T-cell (primary cell): ENCODE measurements at regions not wholly inside any gene's neighbourhood (a gene's known extent, or its start where the extent isn't known, plus 50 kb on each side); places are given as distances from the start of the nearest gene placed in this dataset.
"Not testable (repeated sequence)": the region's sequence is repeated elsewhere in the genome, so short reads cannot be mapped to it uniquely, and the experiment has no call there.

Experiments
- ATAC-seq, 4 experiments: fragments of 200-7000 bp in 3 of 4; fragments of 150-1000 bp in 1 of 4; cut with Tn5 transposase; replicated peaks in 1 of 4; 1 replicate in 3 of 4; 2 replicates in 1 of 4; pipeline ENCODE4 v1.10.0; 2021; ENCODE audit warnings: moderate library complexity in 3 of 4, mild to moderate bottlenecking in 2 of 4, moderate number of reproducible peaks in 1 of 4
- CTCF ChIA-PET, 2 donors: fragments of 300-600 bp; sonication (Branson Sonifier 250); formaldehyde crosslinking; loops; one replicate each; lab custom pipeline; 2022; ENCODE audit warnings: antibody characterized with exemption in 2 of 2; lab: Charles Lee
- POLR2A ChIA-PET, 2 donors: fragments of 300-600 bp; sonication (Branson Sonifier 250); formaldehyde crosslinking; loops; one replicate each; lab custom pipeline; 2022; ENCODE audit warnings: antibody characterized with exemption in 2 of 2; lab: Charles Lee
- DNase-seq, 35 experiments: peaks; one replicate each; pipeline versions ENCODE4 v3.0.0 to v3.0.0-alpha.2; 2013 to 2023
- H3K27ac ChIP-seq: one replicate; pipeline ENCODE4 v1.5.1; 2013; ENCODE audit warnings: low read length
- H3K27me3 ChIP-seq, 2 experiments: replicated peaks in 1 of 2; 1 replicate in 1 of 2; 2 replicates in 1 of 2; pipeline versions ENCODE4 v1.6.1 to v1.7.0; 2013; ENCODE audit warnings: low read length in 1 of 2, mixed read lengths in 1 of 2; ENCODE audit not compliant: control insufficient read depth in 2 of 2, insufficient read depth in 2 of 2; ENCODE audit errors: extremely low read depth in 1 of 2
- H3K36me3 ChIP-seq, 2 donors: 1 replicate in 1 of 2; 2 replicates in 1 of 2; pipeline versions ENCODE4 v1.6.1 to v1.7.0; 2013; ENCODE audit warnings: low read length in 1 of 2; ENCODE audit not compliant: control insufficient read depth in 2 of 2, insufficient read depth in 1 of 2; ENCODE audit errors: extremely low read depth in 1 of 2
- H3K4me1 ChIP-seq, 2 experiments: 1 replicate in 1 of 2; 2 replicates in 1 of 2; pipeline versions ENCODE4 v1.6.1 to v1.7.0; 2013; ENCODE audit warnings: low read length in 2 of 2, mixed read lengths in 1 of 2; ENCODE audit not compliant: insufficient read depth in 2 of 2, control insufficient read depth in 1 of 2; ENCODE audit errors: extremely low read depth in 1 of 2
- H3K4me3 ChIP-seq, 2 donors: 1 replicate in 1 of 2; 2 replicates in 1 of 2; pipeline versions ENCODE4 v1.5.1 to v1.7.0; 2013; ENCODE audit warnings: mild to moderate bottlenecking in 2 of 2, low read length in 1 of 2, moderate library complexity in 1 of 2; ENCODE audit not compliant: control insufficient read depth in 1 of 2; ENCODE audit errors: extremely low read depth in 1 of 2
- H3K9me3 ChIP-seq: 2 replicates; pipeline ENCODE4 v1.7.0; 2013
- H3K27ac Mint-ChIP-seq, 2 donors: one replicate each; pipeline ENCODE4 v1.8.0; 2020 to 2021; ENCODE audit warnings: mild to moderate bottlenecking in 2 of 2, mixed read lengths in 2 of 2
- H3K27me3 Mint-ChIP-seq, 2 donors: one replicate each; pipeline ENCODE4 v1.8.0; 2021 to 2022; ENCODE audit warnings: mixed read lengths in 2 of 2
- H3K36me3 Mint-ChIP-seq: one replicate; pipeline ENCODE4 v1.8.0; 2021; ENCODE audit warnings: mixed read lengths
- H3K4me1 Mint-ChIP-seq, 3 donors: one replicate each; pipeline ENCODE4 v1.8.0; 2020 to 2022; ENCODE audit warnings: mixed read lengths in 3 of 3, mild to moderate bottlenecking in 1 of 3
- H3K4me3 Mint-ChIP-seq, 3 donors: one replicate each; pipeline ENCODE4 v1.8.0; 2020 to 2022; ENCODE audit warnings: mild to moderate bottlenecking in 3 of 3, mixed read lengths in 3 of 3, moderate library complexity in 3 of 3
- H3K9me3 Mint-ChIP-seq, 3 donors: one replicate each; pipeline ENCODE4 v1.8.0; 2020 to 2022; ENCODE audit warnings: mixed read lengths in 3 of 3
- WGBS: methylation state at CpG from one replicate; pipeline ENCODE4 v1.1.5; 2013; ENCODE audit warnings: missing lambda C conversion rate; ENCODE audit not compliant: insufficient coverage; 5-methylcytosine and 5-hydroxymethylcytosine counted together

- WGBS: 96% methylated on average over 4 of the region's 4 CpGs
- no peaks in the 10 kb centered on the region for H3K27me3 ChIP-seq
- DNase-seq (no peak), ATAC-seq (no peak)
- no peaks in the 10 kb centered on the region for H3K36me3 ChIP-seq
- H3K4me1 ChIP-seq: peaks cover 0 to 2% of the 10 kb centered on the region in 2 experiments
- H3K9me3 ChIP-seq: no peaks in the 10 kb centered on the region
- ChIA-PET POLR2A (no interaction called here), CTCF (no interaction called here)
- Mint-ChIP-seq H3K27ac (no peak overlapping the region), H3K4me3 (no peak overlapping the region), H3K36me3 (no peaks in the 10 kb centered on the region), H3K27me3 (no peaks in the 10 kb centered on the region), H3K9me3 (no peaks in the 10 kb centered on the region), H3K4me1 (peaks cover 9 to 13% (median 11%) of the 10 kb centered on the region in 3 donors)
- no peak overlapping the region for H3K4me3 ChIP-seq
- H3K27ac ChIP-seq: no peak overlapping the region
These were observed 112.0 kb upstream of the SGK1 start for GRCh38 chr6:134429861-134430380.

GRCh38 chr6:134427721-134428120 is 109.8 kb upstream of the SGK1 start:
- DNase-seq (no peak), ATAC-seq (no peak)
- no peak overlapping the region for H3K4me3 Mint-ChIP-seq
- Histone ChIP-seq H3K9me3 (no peaks in the 10 kb centered on the region), H3K27ac (no peak overlapping the region), H3K4me1 (peaks cover 0 to 2% of the 10 kb centered on the region in 2 experiments), H3K4me3 (no peak overlapping the region), H3K27me3 (no peaks in the 10 kb centered on the region), H3K36me3 (no peaks in the 10 kb centered on the region)
- WGBS: no CpG with 5 or more reads among the region's 1 CpG
- ChIA-PET POLR2A (no interaction called here), CTCF (interaction anchor here in 1 of 2 donors (0.5 kb wide), 1 partner anchor 314 kb away, joined by 4 read pairs; no protein-coding TSS in a partner anchor)
- no peaks in the 10 kb centered on the region for H3K9me3 Mint-ChIP-seq
- no peaks in the 10 kb centered on the region for H3K27me3 Mint-ChIP-seq
- H3K27ac Mint-ChIP-seq: no peak overlapping the region
- H3K4me1 Mint-ChIP-seq: peaks cover 3 to 7% (median 4%) of the 10 kb centered on the region in 3 donors
- no peaks in the 10 kb centered on the region for H3K36me3 Mint-ChIP-seq

GRCh38 chr6:134426623-134427022 is 108.7 kb upstream of the SGK1 start:
- H3K4me1 Mint-ChIP-seq: peaks cover 3 to 7% (median 4%) of the 10 kb centered on the region in 3 donors
- DNase-seq: no peak
- Histone ChIP-seq H3K4me1 (peaks cover 0 to 2% of the 10 kb centered on the region in 2 experiments), H3K9me3 (no peaks in the 10 kb centered on the region), H3K36me3 (no peaks in the 10 kb centered on the region), H3K27ac (no peak overlapping the region), H3K4me3 (no peak overlapping the region), H3K27me3 (no peaks in the 10 kb centered on the region)
- H3K4me3 Mint-ChIP-seq: no peak overlapping the region
- H3K27me3 Mint-ChIP-seq: no peaks in the 10 kb centered on the region
- no peaks in the 10 kb centered on the region for H3K9me3 Mint-ChIP-seq
- 75% methylated on average over 4 of the region's 4 CpGs for WGBS
- peak overlapping the region in 1 of 2 donors; percentile 13 for H3K27ac Mint-ChIP-seq
- ATAC-seq: no peak
- CTCF ChIA-PET: no interaction called here
- POLR2A ChIA-PET: no interaction called here
- H3K36me3 Mint-ChIP-seq: no peaks in the 10 kb centered on the region

- no CpG with 5 or more reads among the region's 1 CpG for WGBS
- H3K27ac Mint-ChIP-seq, CTCF ChIA-PET, H3K36me3 Mint-ChIP-seq, H3K27ac ChIP-seq, H3K4me1 ChIP-seq, H3K27me3 ChIP-seq, H3K9me3 Mint-ChIP-seq, H3K4me3 ChIP-seq, H3K9me3 ChIP-seq, H3K4me1 Mint-ChIP-seq, H3K27me3 Mint-ChIP-seq, ATAC-seq, H3K4me3 Mint-ChIP-seq, H3K36me3 ChIP-seq, DNase-seq: not testable (repeated sequence)
- POLR2A ChIA-PET: interaction anchor here (0.6 kb wide), 3 partner anchors 52 to 400 kb away, joined by 3 to 4 read pairs (median 3); no protein-coding TSS in a partner anchor
These were observed 108.0 kb upstream of the SGK1 start for GRCh38 chr6:134425917-134426316.

GRCh38 chr6:134425513-134425912 is 107.6 kb upstream of the SGK1 start:
- POLR2A ChIA-PET: interaction anchor here (0.6 kb wide), 3 partner anchors 52 to 401 kb away, joined by 3 to 4 read pairs (median 3); no protein-coding TSS in a partner anchor
- Histone ChIP-seq H3K4me3 (no peak overlapping the region), H3K27ac (no peak overlapping the region), H3K9me3 (no peaks in the 10 kb centered on the region), H3K4me1 (peaks cover 0 to 2% of the 10 kb centered on the region in 2 experiments), H3K36me3 (no peaks in the 10 kb centered on the region), H3K27me3 (no peaks in the 10 kb centered on the region)
- Mint-ChIP-seq H3K4me1 (peaks cover 3 to 7% (median 4%) of the 10 kb centered on the region in 3 donors), H3K27ac (no peak overlapping the region), H3K9me3 (no peaks in the 10 kb centered on the region), H3K27me3 (no peaks in the 10 kb centered on the region), H3K4me3 (no peak overlapping the region), H3K36me3 (no peaks in the 10 kb centered on the region)
- ATAC-seq (no peak), DNase-seq (no peak)
- CTCF ChIA-PET: interaction anchor here in 1 of 2 donors (0.7 kb wide), 1 partner anchor 81 kb away, joined by 3 read pairs; no protein-coding TSS in a partner anchor
- 100% methylated on average over 1 of the region's 6 CpGs for WGBS

GRCh38 chr6:134424798-134425170 is 106.9 kb upstream of the SGK1 start:
- no peaks in the 10 kb centered on the region for H3K9me3 ChIP-seq
- no peak for DNase-seq
- peaks cover 3 to 7% (median 4%) of the 10 kb centered on the region in 3 donors for H3K4me1 Mint-ChIP-seq
- H3K4me1 ChIP-seq: peaks cover 0 to 2% of the 10 kb centered on the region in 2 experiments
- H3K27me3 Mint-ChIP-seq: no peaks in the 10 kb centered on the region
- H3K36me3 Mint-ChIP-seq: no peaks in the 10 kb centered on the region
- ChIA-PET POLR2A (no interaction called here), CTCF (interaction anchor here in 1 of 2 donors (0.7 kb wide), 1 partner anchor 81 kb away, joined by 3 read pairs; no protein-coding TSS in a partner anchor)
- WGBS: no CpG with 5 or more reads among the region's 1 CpG
- H3K4me3 ChIP-seq: no peak overlapping the region
- no peaks in the 10 kb centered on the region for H3K27me3 ChIP-seq
- no peak overlapping the region for H3K27ac ChIP-seq
- no peak overlapping the region for H3K4me3 Mint-ChIP-seq
- H3K36me3 ChIP-seq: no peaks in the 10 kb centered on the region
- H3K9me3 Mint-ChIP-seq: no peaks in the 10 kb centered on the region
- H3K27ac Mint-ChIP-seq: no peak overlapping the region
- no peak for ATAC-seq
